NCI-H69 (cell line): ENCODE measurements at regions not wholly inside any gene's neighbourhood (a gene's known extent, or its start where the extent isn't known, plus 50 kb on each side); places are given as distances from the start of the nearest gene placed in this dataset.

Experiments
- DNase-seq: peaks from one replicate; lab custom pipeline; 2025; lab: John Stamatoyannopoulos, UW

- DNase-seq: no peak
Observed at GRCh38 chr10:8489823-8490222, 435.3 kb downstream of the GATA3 start.

DNA sequence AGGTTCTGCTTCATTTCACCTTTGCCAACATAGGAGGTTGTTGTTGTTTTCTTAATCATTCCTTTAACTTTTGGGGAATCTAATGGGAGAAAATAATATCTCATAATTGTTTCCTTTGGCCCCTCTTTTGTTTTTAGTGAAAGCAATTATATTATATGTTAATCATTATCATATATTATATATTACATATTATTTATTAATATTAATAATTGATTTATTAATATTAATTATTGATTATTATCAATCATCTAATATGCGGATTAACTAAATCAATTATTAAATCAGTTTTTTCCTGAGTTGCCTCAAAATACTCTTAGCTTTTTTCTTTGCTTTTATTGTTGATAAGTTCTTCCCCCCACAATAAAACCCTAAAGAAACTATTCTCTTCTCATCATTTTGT is 443.8 kb downstream of the GATA3 start:
- no peak for DNase-seq

GRCh38 chr10:8498881-8499280 is 444.4 kb downstream of the GATA3 start:
- DNase-seq: no peak

- no peak for DNase-seq
Observed at GRCh38 chr10:8499312-8499711, 444.8 kb downstream of the GATA3 start.

DNA sequence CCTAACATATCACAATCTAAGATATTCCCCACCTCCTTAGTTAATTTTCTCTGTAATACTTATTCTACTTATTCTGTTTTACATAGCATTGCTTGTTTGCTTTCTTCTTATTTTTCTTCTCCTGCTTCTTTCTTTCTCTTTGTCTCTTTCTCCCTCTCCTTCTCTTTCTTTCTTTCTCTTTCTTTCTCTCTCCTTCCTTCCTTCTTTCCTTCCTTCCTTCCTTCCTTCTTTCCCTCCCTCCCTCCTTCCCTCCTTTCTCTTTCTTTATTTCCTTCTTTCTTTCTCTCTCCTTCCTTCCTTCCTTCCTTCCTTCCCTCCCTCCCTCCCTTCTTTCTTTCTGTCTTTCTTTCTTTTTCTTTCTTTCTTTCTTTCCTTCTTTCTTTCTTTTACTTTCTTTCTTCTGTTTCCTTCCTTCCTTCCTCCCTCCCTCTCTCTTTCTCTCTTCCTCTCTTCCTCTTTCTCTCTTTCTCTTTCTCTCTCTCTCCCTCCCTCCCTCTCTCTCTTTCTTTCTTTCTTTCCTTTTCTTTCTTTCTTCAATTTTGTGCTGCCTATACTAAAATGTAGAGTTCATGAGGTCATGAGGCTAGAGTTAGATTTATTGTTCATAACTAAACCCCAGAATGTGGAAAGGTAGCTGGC is 445.4 kb downstream of the GATA3 start:
- DNase-seq: no peak

- DNase-seq: no peak
Observed at GRCh38 chr10:8502573-8502972, 448.1 kb downstream of the GATA3 start.

DNA sequence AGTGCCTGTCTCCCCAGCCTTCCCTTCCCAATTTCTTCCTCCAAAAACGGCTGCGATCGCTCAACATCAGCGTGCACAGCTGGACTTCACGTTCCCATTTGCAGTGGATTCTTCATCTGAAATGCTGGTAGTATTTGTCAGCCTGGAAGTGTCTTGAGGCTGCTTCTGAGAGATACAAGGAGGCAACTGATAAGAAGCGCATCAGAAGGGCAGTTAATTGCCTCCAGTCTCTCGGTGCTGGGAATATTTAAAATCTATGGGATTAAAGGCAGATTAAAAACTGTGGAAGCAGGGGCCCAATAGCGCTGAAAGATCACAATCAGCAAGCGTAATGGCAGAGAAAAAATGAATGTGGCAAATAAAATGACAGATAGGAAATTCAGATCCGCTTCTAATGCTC is 450.0 kb downstream of the GATA3 start:
- no peak for DNase-seq

DNA sequence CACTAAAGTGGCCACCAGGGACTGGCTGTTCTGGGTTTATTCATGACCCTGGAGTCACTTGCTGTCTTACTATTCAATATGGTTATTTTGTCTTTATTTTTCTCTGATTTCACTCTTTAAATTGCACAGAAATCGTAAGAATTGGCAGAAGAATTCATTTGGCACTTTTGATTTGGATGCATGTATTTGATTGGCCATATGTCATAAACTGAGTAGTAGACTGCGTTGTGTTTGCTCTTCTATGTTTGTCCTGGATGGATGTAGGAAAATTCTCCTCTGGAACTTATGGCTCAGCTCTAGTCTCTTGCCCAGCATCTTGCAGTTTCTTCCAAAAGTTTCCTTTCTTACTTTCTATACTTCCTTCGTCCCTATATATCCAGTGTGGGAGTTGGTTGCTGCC is 452.7 kb downstream of the GATA3 start:
- no peak for DNase-seq

- no peak for DNase-seq
Observed at GRCh38 chr10:8508882-8509281, 454.4 kb downstream of the GATA3 start.

- no peak for DNase-seq
Observed at GRCh38 chr10:8510471-8510870, 456.0 kb downstream of the GATA3 start.

DNA sequence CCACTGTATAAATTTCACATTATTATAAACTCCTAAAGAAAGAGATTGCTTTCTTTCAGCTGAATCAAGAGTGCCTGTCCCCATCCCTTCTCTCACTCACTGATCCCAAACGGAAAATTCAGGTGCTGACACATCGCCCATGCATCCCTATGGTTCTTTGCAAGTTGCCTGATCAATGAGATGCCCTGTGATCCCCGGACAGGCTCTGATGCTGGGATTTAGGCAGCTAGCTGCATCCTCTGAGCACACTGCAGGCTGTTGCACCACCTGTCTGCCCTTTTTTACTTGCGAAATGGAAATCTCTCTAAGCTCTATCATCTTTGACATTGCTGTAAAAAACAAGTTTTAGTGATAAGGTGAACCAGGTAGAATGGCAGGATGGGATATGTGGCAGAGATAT is 456.5 kb downstream of the GATA3 start:
- DNase-seq: no peak

- DNase-seq: no peak
Observed at GRCh38 chr10:8513155-8514147, 459.0 kb downstream of the GATA3 start.

DNA sequence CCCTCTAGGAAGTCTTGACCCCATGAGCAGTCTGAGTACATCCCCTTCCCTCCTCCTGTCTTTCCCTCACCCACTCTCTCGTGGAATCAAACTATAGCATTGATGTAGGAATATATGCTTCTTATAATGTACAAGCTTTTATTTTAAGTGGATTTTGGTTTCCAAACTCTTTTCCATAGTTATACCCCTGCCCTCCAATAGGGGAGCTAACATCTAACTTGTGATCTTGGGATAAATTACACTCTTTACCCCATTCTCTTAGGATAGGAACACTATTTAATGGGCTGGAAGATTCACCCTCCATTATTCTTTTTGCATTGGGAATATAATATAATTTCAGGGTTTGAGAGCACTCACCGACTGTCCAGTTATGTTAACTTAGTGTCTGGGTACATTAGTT is 465.9 kb downstream of the GATA3 start:
- no peak for DNase-seq

DNA sequence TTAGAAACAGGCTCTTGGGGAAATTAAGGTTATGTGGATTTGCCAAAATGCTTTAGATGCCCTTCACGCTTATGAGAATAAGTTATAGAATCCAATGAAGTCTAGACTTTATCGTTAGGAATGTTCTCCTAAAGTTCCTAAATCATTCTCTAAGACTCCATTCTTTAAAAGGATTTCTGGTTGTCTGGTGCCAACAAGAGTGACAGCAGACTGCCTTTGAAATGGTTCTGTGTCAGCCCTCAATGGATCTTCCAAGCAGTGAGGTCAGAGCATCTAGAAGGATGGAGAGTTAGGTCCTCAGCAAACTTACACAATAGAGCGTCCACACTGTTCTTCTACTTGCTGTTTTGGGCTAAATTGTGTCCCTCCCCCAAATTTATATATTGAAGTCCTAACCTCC is 473.3 kb downstream of the GATA3 start:
- DNase-seq: no peak

DNA sequence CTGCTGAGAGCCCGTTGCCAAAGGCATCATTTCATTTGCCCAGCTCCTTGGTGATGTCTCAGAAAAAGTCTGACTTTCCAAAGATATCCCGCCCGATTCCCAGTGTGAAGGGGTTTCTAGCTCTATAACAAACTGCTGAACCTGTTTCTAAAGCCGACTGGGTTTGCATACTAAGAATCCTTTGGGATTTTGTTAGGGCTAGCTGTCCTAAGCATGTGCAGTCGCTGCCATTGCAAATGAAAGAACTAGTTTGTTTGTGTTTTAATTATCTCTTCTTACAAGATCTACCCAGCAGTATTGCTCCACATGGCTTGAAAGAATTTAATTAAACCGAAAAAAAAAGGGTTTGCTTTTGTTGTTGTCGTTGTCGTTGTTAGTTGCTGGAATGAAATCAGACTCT is 476.6 kb downstream of the GATA3 start:
- no peak for DNase-seq

DNA sequence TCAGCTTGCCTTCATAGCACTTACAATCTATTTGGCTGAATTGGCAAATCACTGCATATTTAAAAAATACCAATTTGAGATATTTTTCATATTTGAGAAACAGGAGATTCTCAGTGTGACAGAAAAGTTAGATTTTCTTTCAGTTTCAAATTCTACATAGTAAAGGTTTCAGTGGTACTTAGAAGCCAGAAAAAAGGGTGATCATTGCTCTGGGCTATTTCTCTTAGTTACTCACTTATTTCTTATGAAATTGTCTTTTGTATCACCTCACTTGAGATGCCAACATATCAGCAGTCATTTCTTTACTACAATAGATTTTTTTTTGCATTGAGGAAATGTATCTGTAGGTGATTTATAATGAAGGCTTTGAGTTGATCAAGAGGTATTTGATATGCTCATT is 478.2 kb downstream of the GATA3 start:
- no peak for DNase-seq

GRCh38 chr10:8533462-8533861 is 479.0 kb downstream of the GATA3 start:
- DNase-seq: no peak

- no peak for DNase-seq
Observed at GRCh38 chr10:8534096-8534495, 479.6 kb downstream of the GATA3 start.

- no peak for DNase-seq
Observed at GRCh38 chr10:8534891-8535290, 480.4 kb downstream of the GATA3 start.

DNA sequence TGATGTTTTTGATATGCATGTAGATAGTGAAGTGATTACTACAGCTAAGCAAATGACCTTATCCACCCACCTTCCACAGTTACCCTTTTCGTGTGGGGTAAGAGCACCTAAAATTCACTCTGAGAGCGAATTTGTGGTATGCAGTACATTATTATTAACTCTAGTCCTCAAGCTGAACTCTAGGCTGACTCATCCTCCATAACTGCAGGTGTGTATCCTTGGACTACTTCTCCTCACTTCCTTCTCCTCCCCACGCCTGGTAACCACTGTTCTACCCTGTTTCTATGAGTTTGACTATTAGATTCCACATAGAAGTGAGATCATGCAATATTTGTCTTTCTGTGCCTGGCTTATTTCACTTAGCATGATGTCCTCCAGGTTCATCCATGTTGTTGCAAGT is 484.6 kb downstream of the GATA3 start:
- no peak for DNase-seq

DNA sequence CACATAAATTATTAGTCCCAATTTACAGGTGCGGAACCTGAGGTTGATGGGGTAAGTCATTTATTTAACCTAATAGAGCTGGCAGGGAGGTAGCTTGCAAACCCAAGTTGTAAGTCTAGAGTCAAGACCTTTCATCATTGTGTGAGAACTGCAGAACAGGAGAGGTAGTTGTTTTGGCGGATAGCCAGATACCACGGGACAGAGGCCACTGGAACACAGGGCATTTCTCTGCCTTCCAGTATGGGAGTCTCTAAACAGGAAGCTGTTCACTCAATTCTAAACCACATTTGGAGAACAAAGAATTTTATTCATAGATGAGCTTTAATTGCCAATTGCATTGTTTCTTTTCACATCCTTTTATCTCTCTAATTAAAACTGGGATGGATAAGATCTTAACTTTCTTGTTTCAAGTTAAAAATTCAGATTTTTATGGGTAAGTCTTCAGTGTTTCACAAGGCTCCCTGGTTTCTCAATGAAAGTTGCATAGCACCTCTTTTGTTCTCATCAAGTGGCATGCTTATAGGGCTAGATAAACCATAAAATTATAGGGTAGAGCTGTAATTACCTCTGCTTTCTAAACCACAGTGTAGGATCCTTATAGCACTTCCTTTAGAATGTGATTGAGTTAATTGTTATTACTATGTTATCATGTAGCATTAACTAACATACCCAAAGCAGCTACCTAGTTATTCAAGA is 489.0 kb downstream of the GATA3 start:
- DNase-seq: no peak

- DNase-seq: no peak
Observed at GRCh38 chr10:8544057-8544380, 489.5 kb downstream of the GATA3 start.

- no peak for DNase-seq
Observed at GRCh38 chr10:8544500-8544899, 490.0 kb downstream of the GATA3 start.
